Smooth muscle cell (in vitro differentiated cells): ENCODE measurements at regions not wholly inside any gene's neighbourhood (a gene's known extent, or its start where the extent isn't known, plus 50 kb on each side); places are given as distances from the start of the nearest gene placed in this dataset.

Experiments
- DNase-seq: peaks from one replicate; lab custom pipeline; 2025; ENCODE audit not compliant: unreplicated experiment; lab: John Stamatoyannopoulos, UW
- H2AFZ ChIP-seq: fragments of 200-600 bp; sonication (generic); 2 replicates; pipeline ENCODE4 v1.6.0; 2016; ENCODE audit warnings: antibody characterized with exemption, low read depth, mild to moderate bottlenecking
- H3F3A ChIP-seq: fragments of 200-600 bp; sonication (generic); 2 replicates; pipeline ENCODE4 v1.6.0; 2017; ENCODE audit warnings: antibody characterized with exemption, low read depth
- H3K27ac ChIP-seq: fragments of 200-600 bp; sonication (generic); 2 replicates; pipeline ENCODE4 v1.5.1; 2016; ENCODE audit warnings: low read depth, mild to moderate bottlenecking
- H3K27me3 ChIP-seq: fragments of 200-600 bp; sonication (generic); 2 replicates; pipeline ENCODE4 v1.6.1; 2016; ENCODE audit warnings: low read depth, mild to moderate bottlenecking
- H3K36me3 ChIP-seq: fragments of 200-600 bp; sonication (generic); 2 replicates; pipeline ENCODE4 v1.5.1; 2016; ENCODE audit warnings: low read depth
- H3K4me1 ChIP-seq: fragments of 200-600 bp; sonication (generic); 2 replicates; pipeline ENCODE4 v1.5.1; 2016; ENCODE audit warnings: low read depth
- H3K4me2 ChIP-seq: fragments of 200-600 bp; sonication (generic); 2 replicates; pipeline ENCODE4 v1.6.0; 2016; ENCODE audit warnings: mild to moderate bottlenecking
- H3K4me3 ChIP-seq: fragments of 200-600 bp; sonication (generic); 2 replicates; pipeline ENCODE4 v1.5.1; 2016; ENCODE audit warnings: mild to moderate bottlenecking
- H3K79me2 ChIP-seq: fragments of 200-600 bp; sonication (generic); 2 replicates; pipeline ENCODE4 v1.6.0; 2016; ENCODE audit warnings: low read depth, mild to moderate bottlenecking
- H3K9ac ChIP-seq: fragments of 200-600 bp; sonication (generic); 2 replicates; pipeline ENCODE4 v1.6.0; 2016; ENCODE audit warnings: low read depth
- H3K9me3 ChIP-seq: fragments of 200-600 bp; sonication (generic); replicated peaks from 2 replicates; pipeline ENCODE4 v1.5.1; 2016; ENCODE audit warnings: low read depth
- H4K20me1 ChIP-seq: fragments of 200-600 bp; sonication (generic); 2 replicates; pipeline ENCODE4 v1.6.0; 2016; ENCODE audit warnings: low read depth
- CTCF ChIP-seq: fragments of 200-600 bp; sonication (generic); IDR thresholded peaks from 2 replicates; pipeline ENCODE4 v1.5.1; 2017; ENCODE audit warnings: borderline replicate concordance, mild to moderate bottlenecking, antibody characterized with exemption; ENCODE audit not compliant: insufficient read depth, poor library complexity, severe bottlenecking
- WGBS: methylation state at CpG from one replicate; pipeline ENCODE4 v1.1.7; 2016; ENCODE audit warnings: low lambda C conversion rate; 5-methylcytosine and 5-hydroxymethylcytosine counted together

DNA sequence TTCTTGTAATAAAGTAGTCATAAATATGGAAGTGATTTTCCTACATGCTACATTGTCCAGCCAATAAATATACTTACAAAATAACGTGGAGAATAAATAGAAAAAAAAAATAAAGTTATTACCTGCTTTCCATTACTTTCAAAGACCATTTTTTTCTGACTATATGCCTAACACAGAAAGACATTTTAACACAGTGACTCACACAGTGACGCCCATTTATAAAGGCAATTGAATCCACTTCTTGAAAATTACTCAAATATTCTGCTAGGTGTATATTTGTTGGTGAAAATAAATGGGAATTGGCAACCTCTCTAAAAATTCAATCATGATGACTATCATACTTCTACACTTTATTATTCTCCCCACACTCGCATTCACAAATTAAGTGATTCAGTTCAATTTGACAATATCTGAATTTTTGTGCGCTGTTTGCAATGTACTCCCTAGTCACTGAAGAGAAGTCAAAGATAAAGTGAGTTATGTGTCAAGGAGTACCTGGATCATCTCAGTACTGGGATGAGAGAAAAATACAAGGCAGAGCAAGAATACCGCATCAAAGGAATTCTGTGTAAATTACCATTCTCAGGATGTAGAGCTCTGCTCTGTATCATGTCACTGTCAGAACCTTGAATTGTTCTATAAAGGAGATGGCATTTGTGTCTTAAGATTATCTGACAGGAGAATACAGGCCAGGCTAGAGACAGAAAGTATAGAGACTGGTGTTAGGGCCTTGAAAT is 642.7 kb downstream of the IPMK start:
- 58% methylated on average over 5 of the region's 5 CpGs for whole genome bisulfite sequencing
- no peak overlapping the region for H3K4me2 ChIP-seq
- H3F3A ChIP-seq = no peaks in the 10 kb centered on the region
- H3K79me2 ChIP-seq = no peaks in the 10 kb centered on the region
- no peak for TF ChIP-seq CTCF
- H4K20me1 ChIP-seq = no peaks in the 10 kb centered on the region
- peaks cover 17% of the 10 kb centered on the region for H3K4me1 ChIP-seq
- no peaks in the 10 kb centered on the region for H3K27me3 ChIP-seq
- no peak for DNase-seq
- peak overlapping the region; percentile 74 for H3K27ac ChIP-seq
- H3K9ac ChIP-seq = no peak overlapping the region
- no peaks in the 10 kb centered on the region for H3K36me3 ChIP-seq
- H2AFZ ChIP-seq = no peak overlapping the region
- no peaks in the 10 kb centered on the region for H3K9me3 ChIP-seq
- H3K4me3 ChIP-seq = no peak overlapping the region

- Histone ChIP-seq H3K4me2 (no peak overlapping the region), H3K27ac (peak overlapping the region; percentile 74), H3K4me1 (peaks cover 17% of the 10 kb centered on the region), H3K79me2 (no peaks in the 10 kb centered on the region), H3K36me3 (no peaks in the 10 kb centered on the region), H3K9me3 (no peaks in the 10 kb centered on the region), H3K27me3 (no peaks in the 10 kb centered on the region), H3K4me3 (no peak overlapping the region), H4K20me1 (no peaks in the 10 kb centered on the region), H3K9ac (no peak overlapping the region), H3F3A (no peaks in the 10 kb centered on the region), H2AFZ (no peak overlapping the region)
- DNase-seq = no peak
- no peak for TF ChIP-seq CTCF
- WGBS = 83% methylated on average over 1 of the region's 1 CpG
Observed at GRCh38 chr10:57624066-57624465, 643.6 kb downstream of the IPMK start.

DNA sequence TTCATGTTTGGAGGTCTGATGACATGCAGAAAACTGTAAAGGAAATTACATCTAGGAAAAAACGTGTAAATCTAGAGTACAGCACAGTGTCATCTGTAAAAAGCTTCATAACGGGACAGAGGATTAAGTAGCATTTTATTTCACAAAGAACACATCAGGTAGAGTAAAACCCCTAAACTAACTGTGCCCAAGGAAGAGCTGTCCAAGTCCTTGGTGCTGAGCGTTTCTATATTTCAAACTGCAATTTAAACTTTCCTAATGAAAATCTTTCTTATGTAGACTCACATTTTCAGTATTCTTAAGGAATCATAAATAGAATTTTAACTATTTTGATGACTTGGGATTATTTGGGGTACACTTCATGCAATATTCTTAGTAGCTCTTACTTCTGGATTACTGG is 646.2 kb downstream of the IPMK start:
- no peaks in the 10 kb centered on the region for H4K20me1 ChIP-seq
- no peaks in the 10 kb centered on the region for H3K79me2 ChIP-seq
- H3K27ac ChIP-seq = no peak overlapping the region
- TF ChIP-seq CTCF = no peak
- H3K4me1 ChIP-seq = no peaks in the 10 kb centered on the region
- no peaks in the 10 kb centered on the region for H3K36me3 ChIP-seq
- no peak overlapping the region for H3K9ac ChIP-seq
- H3K4me2 ChIP-seq = no peak overlapping the region
- WGBS = 63% methylated on average over 3 of the region's 3 CpGs
- no peaks in the 10 kb centered on the region for H3F3A ChIP-seq
- no peaks in the 10 kb centered on the region for H3K9me3 ChIP-seq
- H2AFZ ChIP-seq = no peak overlapping the region
- no peaks in the 10 kb centered on the region for H3K27me3 ChIP-seq
- no peak for DNase-seq
- no peak overlapping the region for H3K4me3 ChIP-seq

DNA sequence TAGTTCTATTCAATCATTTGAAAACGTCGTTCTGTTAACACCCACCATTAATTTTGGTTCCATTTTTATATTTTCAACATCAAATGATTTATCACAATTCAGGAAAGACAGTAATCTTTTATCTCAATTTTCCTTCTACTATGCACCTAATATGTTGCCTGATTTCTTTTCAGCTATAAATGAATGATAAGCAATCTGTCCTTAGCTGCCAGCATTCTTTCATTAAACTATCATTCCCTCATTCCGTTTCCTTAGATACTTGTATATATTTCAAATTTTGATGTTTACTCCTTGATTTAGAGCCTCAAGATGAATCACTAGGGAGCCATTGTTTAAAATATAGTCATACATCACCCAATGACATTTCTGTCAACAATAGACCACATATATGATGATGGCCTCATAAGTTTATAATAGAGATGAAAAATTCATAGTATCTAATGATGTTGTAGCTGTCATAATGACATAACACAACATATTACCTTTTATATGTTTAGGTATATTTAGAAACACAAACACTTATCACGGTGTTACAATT is 661.7 kb downstream of the IPMK start:
- Histone ChIP-seq H3K79me2 (no peaks in the 10 kb centered on the region), H3K9ac (no peak overlapping the region), H3F3A (no peaks in the 10 kb centered on the region), H3K4me3 (no peak overlapping the region), H3K27ac (no peak overlapping the region), H2AFZ (no peak overlapping the region), H3K4me2 (no peak overlapping the region), H3K27me3 (no peaks in the 10 kb centered on the region), H3K9me3 (no peaks in the 10 kb centered on the region), H3K36me3 (no peaks in the 10 kb centered on the region), H3K4me1 (no peaks in the 10 kb centered on the region), H4K20me1 (no peaks in the 10 kb centered on the region)
- TF ChIP-seq CTCF = no peak
- no peak for DNase-seq
- WGBS = 92% methylated on average over 4 of the region's 4 CpGs
